ENCODE measurements at regions not wholly inside any gene's neighbourhood (a gene's known extent, or its start where the extent isn't known, plus 50 kb on each side); places are given as distances from the start of the nearest gene placed in this dataset.

GRCh38 chr17:77857613-77858012 lies 100.9 kb upstream of the TNRC6C start:
- peaks cover 32% of the 10 kb centered on the region for H3K27me3 Mint-ChIP-seq
- H3K4me3 Mint-ChIP-seq = no peak overlapping the region
- H3K27ac Mint-ChIP-seq = peak overlapping the region in 1 of 3 donors; percentile 71
- peaks cover 0 to 3% (median 1%) of the 10 kb centered on the region in 3 donors for H3K9me3 Mint-ChIP-seq
- peaks cover 1% of the 10 kb centered on the region for H3K36me3 Mint-ChIP-seq
- peaks cover 4 to 12% (median 9%) of the 10 kb centered on the region in 3 donors for H3K4me1 Mint-ChIP-seq

DNA sequence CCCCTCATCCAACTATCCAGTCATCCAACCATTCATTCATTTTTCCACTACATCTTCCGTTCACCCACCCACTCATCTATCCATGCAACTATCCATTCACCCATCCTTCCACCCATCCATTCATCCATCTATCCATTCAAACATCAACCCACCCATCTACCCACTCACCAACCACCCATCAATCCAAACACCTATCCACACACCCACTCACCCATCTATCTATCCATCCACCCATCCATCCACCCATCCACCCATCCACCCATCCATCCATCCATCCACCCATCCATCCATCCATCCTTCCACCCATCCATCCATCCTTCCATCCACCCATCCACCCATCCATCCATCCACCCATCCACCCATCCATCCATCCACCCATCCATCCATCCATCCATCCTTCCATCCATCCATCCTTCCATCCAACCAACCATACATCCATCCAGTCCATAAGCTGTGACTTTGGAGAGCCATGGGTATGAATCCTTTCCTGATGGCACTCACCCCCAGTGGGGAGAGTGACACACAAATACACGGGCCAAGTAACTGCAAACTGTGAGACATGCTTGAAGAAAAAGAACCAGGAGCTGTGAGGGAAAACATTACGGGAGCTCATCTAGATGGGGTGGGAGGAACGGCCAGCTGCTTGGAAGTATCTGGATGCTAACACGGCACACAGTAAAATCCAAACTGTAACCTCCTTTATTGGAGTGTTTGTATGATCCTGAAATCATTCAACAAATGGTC lies 100.0 kb upstream of the TNRC6C start:
- peaks cover 9 to 13% (median 9%) of the 10 kb centered on the region in 3 donors for H3K4me1 Mint-ChIP-seq
- no peak overlapping the region for H3K4me3 Mint-ChIP-seq
- H3K27me3 Mint-ChIP-seq = peaks cover 38% of the 10 kb centered on the region
- H3K9me3 Mint-ChIP-seq = peaks cover 0 to 3% (median 1%) of the 10 kb centered on the region in 3 donors
- no peak overlapping the region for H3K27ac Mint-ChIP-seq
- peaks cover 1% of the 10 kb centered on the region for H3K36me3 Mint-ChIP-seq

GRCh38 chr17:77859035-77859810 lies 99.3 kb upstream of the TNRC6C start:
- Mint-ChIP-seq H3K36me3 (peaks cover 1% of the 10 kb centered on the region), H3K4me3 (no peak overlapping the region), H3K4me1 (peaks cover 9 to 16% (median 15%) of the 10 kb centered on the region in 3 donors), H3K27ac (peak overlapping the region in 1 of 3 donors; percentile 40), H3K9me3 (peaks cover 0 to 3% (median 1%) of the 10 kb centered on the region in 3 donors), H3K27me3 (peaks cover 41% of the 10 kb centered on the region)

DNA sequence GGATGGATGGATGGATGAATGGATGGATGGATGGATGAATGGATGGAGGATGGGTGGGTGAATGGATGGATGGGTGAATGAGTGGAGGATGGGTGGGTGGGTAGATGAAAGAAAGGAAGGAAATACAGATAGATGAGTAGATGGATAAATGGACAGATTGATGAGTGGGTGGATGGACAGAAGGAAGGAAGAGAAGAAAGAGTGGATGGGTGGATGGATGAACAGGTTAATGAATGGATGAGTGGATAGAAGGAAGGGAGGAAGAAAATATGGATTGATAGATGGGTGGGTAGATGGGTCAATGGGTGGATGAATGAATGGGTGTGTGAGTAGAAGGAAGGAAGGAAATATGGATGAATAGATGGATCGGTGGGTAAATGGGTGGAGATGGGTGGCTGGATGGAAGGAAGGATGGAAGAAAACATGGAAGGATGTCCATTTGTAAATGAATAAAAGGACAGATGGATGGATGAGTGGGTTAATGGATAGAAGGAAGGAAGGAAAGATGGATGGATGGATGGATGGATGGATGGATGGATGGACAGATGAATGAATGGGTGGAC lies 97.3 kb upstream of the TNRC6C start:
- H3K27ac Mint-ChIP-seq = peak overlapping the region in 1 of 3 donors; percentile 39
- H3K36me3 Mint-ChIP-seq = peaks cover 1% of the 10 kb centered on the region
- H3K9me3 Mint-ChIP-seq = peaks cover 0 to 3% (median 1%) of the 10 kb centered on the region in 3 donors
- no peak overlapping the region for H3K4me3 Mint-ChIP-seq
- peaks cover 43% of the 10 kb centered on the region for H3K27me3 Mint-ChIP-seq
- peaks cover 0 to 17% (median 16%) of the 10 kb centered on the region in 3 donors for H3K4me1 Mint-ChIP-seq

- Mint-ChIP-seq H3K9me3 (peaks cover 0 to 3% (median 1%) of the 10 kb centered on the region in 3 donors), H3K36me3 (peaks cover 1% of the 10 kb centered on the region), H3K27ac (peak overlapping the region in 1 of 3 donors; percentile 87), H3K4me1 (peaks cover under 1 to 19% (median 17%) of the 10 kb centered on the region in 3 donors), H3K27me3 (peaks cover 43% of the 10 kb centered on the region), H3K4me3 (no peak overlapping the region)
Measured at GRCh38 chr17:77861981-77862645, 96.4 kb upstream of the TNRC6C start.

GRCh38 chr17:77862890-77863813 lies 95.4 kb upstream of the TNRC6C start:
- Mint-ChIP-seq H3K4me1 (peaks cover 7 to 29% (median 20%) of the 10 kb centered on the region in 3 donors), H3K36me3 (peaks cover 1% of the 10 kb centered on the region), H3K27me3 (peaks cover 40% of the 10 kb centered on the region), H3K27ac (peak overlapping the region in 1 of 3 donors; percentile 11), H3K4me3 (peak overlapping the region in 2 of 4 donors; percentile 47 to 58), H3K9me3 (peaks cover 0 to 2% (median 1%) of the 10 kb centered on the region in 3 donors)

GRCh38 chr17:77863814-77864161 lies 94.7 kb upstream of the TNRC6C start:
- H3K4me1 Mint-ChIP-seq = peaks cover 7 to 32% (median 21%) of the 10 kb centered on the region in 3 donors
- peak overlapping the region in 2 of 4 donors; percentile 47 to 58 for H3K4me3 Mint-ChIP-seq
- no peaks in the 10 kb centered on the region for H3K9me3 Mint-ChIP-seq
- H3K36me3 Mint-ChIP-seq = peaks cover 1% of the 10 kb centered on the region
- H3K27me3 Mint-ChIP-seq = peaks cover 37% of the 10 kb centered on the region
- H3K27ac Mint-ChIP-seq = peak overlapping the region in 2 of 3 donors; percentile 11 to 54

DNA sequence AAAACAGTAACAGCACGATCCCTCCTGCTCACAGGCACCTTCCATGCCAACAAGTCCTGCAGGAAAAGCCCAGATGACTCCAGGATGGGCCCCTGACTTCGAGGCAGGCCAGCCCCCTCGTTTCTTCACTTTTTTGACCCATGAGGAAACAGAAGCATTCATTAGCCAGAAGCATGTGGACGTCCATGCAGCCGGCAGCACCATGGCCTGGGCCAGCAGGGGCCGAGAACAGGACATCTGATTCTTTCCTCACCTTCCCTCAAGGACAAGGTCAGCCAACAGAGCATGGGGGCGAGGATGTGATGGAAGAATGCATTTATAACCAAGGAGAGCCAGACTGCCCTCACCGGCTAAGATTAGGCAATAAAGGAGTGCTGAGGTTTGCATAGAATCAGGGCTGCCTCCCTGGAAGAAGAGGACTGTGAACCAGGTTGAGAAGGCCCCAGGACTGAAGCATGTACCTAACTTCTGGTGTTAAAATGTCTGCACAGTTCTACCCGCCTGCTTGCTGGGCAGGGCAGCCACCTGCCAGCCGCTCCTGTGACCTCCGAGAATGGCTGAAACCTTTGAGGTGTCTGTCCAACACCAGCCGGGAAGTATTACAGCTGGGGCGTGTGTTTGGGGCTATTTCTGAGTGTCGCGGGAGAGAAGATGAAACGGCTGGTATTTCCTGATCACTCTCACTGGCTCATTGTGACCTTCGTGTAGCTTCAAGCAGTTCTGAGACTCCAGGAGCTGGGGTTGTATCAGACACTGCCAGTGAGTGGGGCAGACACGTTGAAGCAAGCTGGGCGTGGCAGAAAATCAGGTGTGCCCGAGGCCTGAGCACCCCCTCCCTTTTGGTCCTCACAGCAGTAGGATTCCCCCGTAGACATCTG lies 94.0 kb upstream of the TNRC6C start:
- H3K4me3 Mint-ChIP-seq = peak overlapping the region in 1 of 4 donors; percentile 32
- H3K27me3 Mint-ChIP-seq = peaks cover 35% of the 10 kb centered on the region
- H3K27ac Mint-ChIP-seq = peak overlapping the region in 1 of 3 donors; percentile 54
- peaks cover 13 to 39% (median 26%) of the 10 kb centered on the region in 3 donors for H3K4me1 Mint-ChIP-seq
- peaks cover 1% of the 10 kb centered on the region for H3K36me3 Mint-ChIP-seq
- no peaks in the 10 kb centered on the region for H3K9me3 Mint-ChIP-seq

DNA sequence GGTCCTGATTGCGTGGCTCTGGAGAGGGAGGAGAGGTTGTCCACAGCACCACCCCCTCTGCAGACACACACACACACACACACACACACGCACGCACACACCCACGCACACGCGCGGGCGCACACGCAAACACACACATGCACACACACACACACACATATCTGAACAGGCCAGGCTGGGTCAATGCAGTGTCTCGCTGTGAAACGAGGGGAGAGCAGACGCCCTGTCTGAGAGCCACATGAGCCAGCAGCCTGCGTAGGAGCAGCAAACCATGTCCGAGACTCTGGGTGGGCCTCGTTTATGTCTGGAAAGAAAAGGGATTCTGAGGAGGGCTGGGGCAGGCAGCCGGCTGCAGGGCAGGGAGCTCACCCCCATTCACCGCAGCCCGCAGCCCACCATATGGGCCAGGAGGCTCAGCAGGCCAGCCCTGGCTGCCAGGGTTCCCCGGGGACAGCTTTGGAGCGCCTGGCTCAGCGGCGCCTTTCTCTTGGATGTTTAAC lies 93.3 kb upstream of the TNRC6C start:
- peaks cover 19 to 46% (median 28%) of the 10 kb centered on the region in 3 donors for H3K4me1 Mint-ChIP-seq
- no peak overlapping the region for H3K27ac Mint-ChIP-seq
- no peak overlapping the region for H3K4me3 Mint-ChIP-seq
- no peaks in the 10 kb centered on the region for H3K9me3 Mint-ChIP-seq
- H3K27me3 Mint-ChIP-seq = peaks cover 32% of the 10 kb centered on the region
- peaks cover 1% of the 10 kb centered on the region for H3K36me3 Mint-ChIP-seq

GRCh38 chr17:77865716-77866115 lies 92.8 kb upstream of the TNRC6C start:
- Mint-ChIP-seq H3K36me3 (peaks cover 1% of the 10 kb centered on the region), H3K27me3 (peaks cover 30% of the 10 kb centered on the region), H3K4me1 (peaks cover 19 to 46% (median 28%) of the 10 kb centered on the region in 3 donors), H3K9me3 (no peaks in the 10 kb centered on the region), H3K27ac (peak overlapping the region in 1 of 3 donors; percentile 63), H3K4me3 (no peak overlapping the region)

GRCh38 chr17:77867308-77867781 lies 91.2 kb upstream of the TNRC6C start:
- peak overlapping the region in 1 of 4 donors; percentile 71 for H3K4me3 Mint-ChIP-seq
- H3K4me1 Mint-ChIP-seq = peaks cover 19 to 48% (median 29%) of the 10 kb centered on the region in 3 donors
- H3K9me3 Mint-ChIP-seq = no peaks in the 10 kb centered on the region
- H3K36me3 Mint-ChIP-seq = no peaks in the 10 kb centered on the region
- H3K27ac Mint-ChIP-seq = peak overlapping the region; percentile 17 to 82 (median 53)
- H3K27me3 Mint-ChIP-seq = peaks cover 30% of the 10 kb centered on the region

DNA sequence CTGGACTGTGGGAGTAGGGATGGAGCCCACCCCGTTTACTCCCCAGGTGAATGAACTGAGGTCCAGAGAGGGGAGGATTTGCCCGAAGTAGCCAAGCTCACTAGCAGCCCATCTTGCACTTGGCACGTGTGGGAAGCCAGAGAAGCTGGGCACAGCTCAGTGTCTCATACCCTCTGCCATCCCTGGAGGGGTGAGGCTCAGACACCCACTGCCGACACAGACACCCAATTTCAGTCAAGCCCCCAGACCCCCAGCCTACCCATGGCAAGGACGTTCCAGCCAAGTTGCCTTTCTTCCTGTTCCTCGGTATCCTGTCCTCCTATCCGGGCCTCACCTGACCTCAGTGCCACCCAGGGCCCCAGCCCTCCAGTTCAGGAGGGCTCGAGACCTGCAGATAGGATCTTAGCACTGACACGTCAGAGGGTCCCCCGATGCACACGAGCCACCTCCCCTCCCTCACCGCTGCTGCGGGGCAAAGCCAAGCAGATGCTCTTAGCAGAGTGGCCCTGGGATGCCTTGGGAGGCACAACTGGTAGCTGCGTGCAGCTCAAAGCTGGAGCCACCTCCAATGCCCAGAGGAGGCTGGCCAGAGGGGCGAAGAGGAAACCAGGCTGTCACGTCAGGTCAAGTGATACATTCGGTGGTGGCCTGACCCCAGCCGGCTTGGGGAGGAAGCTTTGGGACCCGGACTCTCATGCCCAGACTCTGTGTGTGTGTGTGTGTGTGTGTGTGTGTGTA lies 90.4 kb upstream of the TNRC6C start:
- Mint-ChIP-seq H3K36me3 (no peaks in the 10 kb centered on the region), H3K27me3 (peaks cover 24% of the 10 kb centered on the region), H3K4me1 (peaks cover 19 to 47% (median 30%) of the 10 kb centered on the region in 3 donors), H3K9me3 (peaks cover 0 to 2% (median 0%) of the 10 kb centered on the region in 3 donors), H3K4me3 (peak overlapping the region in 2 of 4 donors; percentile 33 to 71), H3K27ac (peak overlapping the region in 1 of 3 donors; percentile 82)

Data from IgD-negative memory B cell (primary cell).